IPS DF 4.7 (cell line): ENCODE measurements at regions not wholly inside any gene's neighbourhood (a gene's known extent, or its start where the extent isn't known, plus 50 kb on each side); places are given as distances from the start of the nearest gene placed in this dataset.
"Not testable (repeated sequence)": the region's sequence is repeated elsewhere in the genome, so short reads cannot be mapped to it uniquely, and the experiment has no call there.

ENCODE experiments used
- DNase-seq: peaks from one replicate; pipeline ENCODE4 v3.0.0-alpha.2; 2013; ENCODE audit warnings: low spot score; ENCODE audit errors: extremely low read depth

GRCh38 chr10:53091574-53091973, 319.0 kb upstream of the MBL2 start:
- DNase-seq: no peak

GRCh38 chr10:53088961-53089360, 316.4 kb upstream of the MBL2 start:
- no peak for DNase-seq

GRCh38 chr10:53079283-53079682, 306.7 kb upstream of the MBL2 start:
- DNase-seq: no peak

- no peak for DNase-seq
Measured at GRCh38 chr10:53076948-53077347, 304.4 kb upstream of the MBL2 start.

- no peak for DNase-seq
Measured at GRCh38 chr10:53075469-53075868, 302.9 kb upstream of the MBL2 start.

GRCh38 chr10:53072144-53072543, 299.6 kb upstream of the MBL2 start:
- DNase-seq: no peak

DNA sequence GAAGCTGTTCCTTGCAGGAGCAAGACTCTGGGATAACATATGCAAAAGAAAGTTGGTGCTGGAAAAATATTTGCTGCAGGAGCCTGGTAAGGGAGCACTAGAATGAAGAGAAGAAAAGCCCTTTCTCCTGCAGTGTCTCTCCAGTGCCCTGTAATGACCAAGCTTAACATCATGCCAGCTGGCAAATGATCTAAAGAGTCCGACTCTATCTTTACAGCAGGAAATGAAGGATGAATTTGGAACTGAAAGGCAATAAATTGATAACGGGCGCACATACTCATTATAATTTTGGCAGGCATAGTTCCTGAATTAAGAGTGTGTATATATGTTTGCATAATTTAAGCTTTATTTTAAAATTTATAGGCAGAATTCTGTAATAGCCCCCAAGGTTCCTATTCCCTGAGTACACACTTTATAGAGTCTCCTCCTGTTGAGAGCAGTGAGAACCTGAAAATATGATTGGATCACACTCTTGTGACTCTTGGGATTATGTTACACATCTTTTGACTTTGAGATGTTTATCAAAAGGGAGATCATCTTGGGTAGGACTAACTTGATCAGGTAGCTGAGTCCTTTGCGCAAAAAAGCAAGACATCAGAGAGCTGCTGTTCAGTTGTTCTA, 299.0 kb upstream of the MBL2 start:
- DNase-seq: no peak

GRCh38 chr10:53069013-53069412, 296.4 kb upstream of the MBL2 start:
- DNase-seq: no peak

- DNase-seq: no peak
Measured at GRCh38 chr10:53064614-53065013, 292.0 kb upstream of the MBL2 start.

DNA sequence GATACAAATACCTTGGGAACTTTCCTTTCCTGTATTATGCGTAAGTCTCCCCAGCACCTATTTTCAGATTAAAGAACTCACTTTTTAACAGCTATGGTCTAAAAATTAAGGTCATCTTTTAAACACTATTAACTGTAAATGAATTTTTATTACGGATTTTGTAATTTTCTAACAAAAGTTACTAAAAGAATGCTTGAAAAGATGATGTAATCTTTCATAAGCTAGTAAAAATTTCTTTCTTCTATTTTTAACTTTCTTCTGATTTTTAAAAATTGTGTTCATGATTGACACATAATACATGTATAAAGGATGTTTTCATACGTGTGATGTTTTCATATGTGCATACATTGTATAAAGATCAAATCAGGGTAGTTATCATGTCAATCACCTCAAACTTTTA, 291.2 kb upstream of the MBL2 start:
- DNase-seq: no peak

GRCh38 chr10:53052521-53053164, 280.1 kb upstream of the MBL2 start:
- DNase-seq: no peak

GRCh38 chr10:53045315-53045714, 272.7 kb upstream of the MBL2 start:
- no peak for DNase-seq

DNA sequence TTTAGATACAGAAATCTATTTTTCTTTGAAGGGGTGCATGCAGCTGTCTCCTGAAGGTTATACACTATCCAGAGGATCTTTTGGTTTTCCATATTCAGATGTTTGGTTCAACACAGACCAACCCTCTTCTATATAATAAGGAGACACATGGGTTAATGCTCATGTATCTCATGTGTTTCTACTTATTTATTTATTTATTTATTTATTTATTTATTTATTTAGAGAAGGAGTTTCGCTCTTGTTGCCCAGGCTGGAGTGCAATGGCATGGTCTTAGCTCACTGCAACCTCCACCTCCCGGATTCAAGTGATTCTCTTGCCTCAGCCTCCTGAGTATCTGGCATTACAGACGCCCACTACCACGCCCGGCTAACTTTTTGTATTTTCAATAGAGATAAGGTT, 263.2 kb upstream of the MBL2 start:
- DNase-seq: not testable (repeated sequence)

DNA sequence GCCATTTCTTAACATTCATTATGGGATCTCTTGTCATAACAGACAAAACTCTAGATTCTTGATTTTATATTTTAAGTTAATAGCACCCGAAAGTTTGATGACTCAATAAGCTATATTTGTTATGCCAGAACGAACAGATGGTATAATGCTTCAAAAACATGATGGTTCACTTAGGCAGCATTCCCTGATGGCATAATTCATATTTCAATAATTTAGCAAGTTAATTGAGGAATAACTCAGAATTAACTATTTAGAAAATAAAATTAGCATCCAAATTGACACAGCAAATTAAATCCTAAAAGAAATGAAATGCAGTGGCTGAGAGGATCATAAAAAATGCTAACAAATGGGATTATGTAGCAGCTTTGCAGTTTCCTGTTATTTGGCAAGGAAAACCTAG, 260.8 kb upstream of the MBL2 start:
- DNase-seq: no peak

DNA sequence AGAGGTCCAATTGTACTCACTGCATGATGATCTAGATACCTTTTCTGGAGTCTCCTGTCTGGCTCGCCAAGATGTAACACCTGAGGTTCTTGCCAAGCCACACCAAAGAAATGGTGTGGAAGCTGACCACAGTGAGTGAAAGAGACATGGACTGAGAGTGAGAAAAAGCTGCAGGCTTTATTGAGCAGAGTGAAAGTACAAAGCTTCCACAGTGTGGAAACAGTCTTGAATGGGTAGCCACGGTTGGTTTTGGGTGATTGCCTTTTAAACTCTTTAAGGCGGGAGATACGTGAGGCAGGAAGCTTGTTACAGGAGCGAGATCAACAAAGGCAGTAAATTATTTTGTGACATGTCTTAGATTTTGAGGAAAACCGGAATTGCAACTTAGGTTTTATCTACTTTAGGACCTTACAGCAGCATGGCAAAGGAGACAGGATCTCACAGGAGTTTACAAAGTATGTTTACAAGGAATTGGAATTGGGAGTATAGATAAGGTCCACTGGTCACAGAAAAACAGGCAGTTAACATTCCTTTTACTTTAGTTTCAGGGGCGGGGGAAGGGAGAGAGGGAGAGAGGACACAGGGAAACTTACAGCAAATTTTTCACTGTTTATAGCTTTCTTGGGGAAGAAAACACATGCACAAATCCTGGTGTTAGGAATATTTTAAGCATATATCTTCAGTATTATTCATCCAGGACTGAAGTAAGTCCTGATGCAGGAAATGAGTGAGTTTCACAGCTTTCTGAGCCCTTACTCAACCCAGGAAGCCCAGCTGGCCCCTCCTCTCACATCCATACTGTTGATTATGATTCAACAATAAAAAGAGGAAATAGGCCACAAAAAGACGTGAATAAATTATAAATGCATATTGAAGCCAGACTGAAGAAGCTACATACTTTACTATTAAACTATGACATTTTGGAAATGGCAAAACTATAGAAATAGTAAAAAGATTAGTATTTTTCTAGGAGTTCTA, 257.6 kb upstream of the MBL2 start:
- not testable (repeated sequence) for DNase-seq

DNA sequence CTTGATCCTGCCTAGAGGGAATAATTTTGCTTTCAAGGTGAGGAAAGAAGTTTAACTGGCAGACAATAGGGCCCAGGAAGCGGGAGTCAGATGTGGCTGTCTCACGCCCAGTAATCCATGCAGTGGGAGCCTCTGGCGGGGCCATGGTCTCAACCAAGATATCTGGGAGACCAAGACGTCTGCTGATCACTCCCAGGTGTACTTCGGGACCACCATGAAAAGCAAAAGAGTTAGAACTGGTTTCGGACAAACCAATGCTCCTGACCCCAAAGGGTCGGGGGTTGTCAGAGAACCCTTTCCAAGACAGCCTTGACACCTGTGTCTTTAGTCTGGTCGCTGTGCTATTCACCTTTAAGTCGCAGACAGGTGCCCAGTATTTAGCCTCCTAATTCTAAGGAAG, 256.9 kb upstream of the MBL2 start:
- no peak for DNase-seq

GRCh38 chr10:53025765-53026164, 253.2 kb upstream of the MBL2 start:
- not testable (repeated sequence) for DNase-seq

GRCh38 chr10:53025172-53025711, 252.7 kb upstream of the MBL2 start:
- DNase-seq: no peak

- DNase-seq: no peak
Measured at GRCh38 chr10:53023411-53023810, 250.8 kb upstream of the MBL2 start.

DNA sequence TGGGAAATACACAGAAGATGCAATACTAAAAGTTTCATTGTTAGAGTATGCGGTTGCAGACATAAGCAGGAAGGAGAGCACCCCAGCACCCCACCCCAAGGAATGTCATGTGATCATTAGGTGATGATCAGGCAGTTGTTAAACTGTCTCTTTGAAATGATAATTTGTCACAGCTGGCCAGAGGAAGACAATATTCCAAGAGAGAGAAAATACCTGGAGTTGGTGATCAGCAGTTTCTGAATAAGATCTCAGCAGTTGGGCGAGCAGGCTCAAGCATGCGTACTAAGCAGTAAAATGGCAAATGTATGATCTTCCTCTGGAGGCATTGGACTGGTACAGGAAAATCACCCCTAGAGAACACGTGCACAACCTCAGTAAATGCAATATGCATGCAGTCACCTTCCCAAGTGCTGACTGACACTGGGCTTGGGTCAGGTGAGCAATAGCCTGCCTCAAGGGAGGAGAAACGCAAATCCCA, 250.1 kb upstream of the MBL2 start:
- peak; percentile 75 for DNase-seq

DNA sequence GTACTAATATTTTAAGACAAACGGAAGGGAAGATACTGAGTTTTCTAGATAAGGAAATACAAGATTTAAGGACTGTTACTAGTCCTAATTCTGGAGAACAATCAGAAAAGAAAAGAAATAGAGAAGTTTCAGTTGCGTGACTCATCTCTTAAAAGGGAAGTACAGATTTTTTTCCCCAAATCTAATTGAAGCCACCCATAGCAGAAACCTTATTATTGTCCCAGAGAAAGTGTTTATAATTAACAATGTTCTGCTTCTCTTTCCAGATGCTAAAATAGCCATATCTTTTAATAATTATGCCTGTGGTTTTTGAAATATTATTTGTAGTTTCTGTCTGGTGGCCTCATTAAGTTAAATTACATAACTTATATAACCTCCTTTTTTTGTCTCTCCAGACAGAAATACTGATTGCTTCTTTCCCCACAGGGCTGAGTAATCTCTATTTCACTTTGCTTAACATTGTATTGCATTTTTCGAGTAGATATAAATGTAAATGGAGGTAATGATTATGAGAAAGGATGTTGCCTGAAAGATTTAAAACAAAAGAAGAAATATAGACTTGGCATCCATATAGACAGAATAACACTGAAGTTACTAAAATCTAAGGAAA, 240.7 kb upstream of the MBL2 start:
- DNase-seq: no peak
